ENCODE measurements at regions not wholly inside any gene's neighbourhood (a gene's known extent, or its start where the extent isn't known, plus 50 kb on each side); places are given as distances from the start of the nearest gene placed in this dataset.
"Not testable (repeated sequence)": the region's sequence is repeated elsewhere in the genome, so short reads cannot be mapped to it uniquely, and the experiment has no call there.

- DNase-seq, result no peak
Observed at GRCh38 chr3:144546539-144546938, 574.9 kb downstream of the DIPK2A start.

DNA sequence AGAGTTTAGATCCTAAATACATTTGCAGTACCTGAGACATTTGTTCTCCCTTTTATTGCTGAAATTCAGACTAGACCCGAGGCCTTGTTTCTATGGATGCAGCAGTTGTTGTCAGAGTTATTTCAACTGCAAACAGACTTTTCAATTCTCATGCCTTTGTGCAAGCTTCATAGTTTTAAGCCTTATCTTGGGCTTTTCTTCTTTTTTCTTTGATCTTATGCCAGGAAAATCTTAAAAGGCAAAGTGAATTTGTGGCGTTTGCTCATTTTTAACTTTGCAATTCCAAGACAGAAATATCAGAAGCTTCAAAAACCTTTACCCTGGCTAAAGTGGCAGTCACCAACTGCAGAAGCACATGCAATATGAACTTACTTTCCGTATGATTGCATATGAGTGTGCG lies 576.7 kb downstream of the DIPK2A start:
- DNase-seq, result no peak

DNA sequence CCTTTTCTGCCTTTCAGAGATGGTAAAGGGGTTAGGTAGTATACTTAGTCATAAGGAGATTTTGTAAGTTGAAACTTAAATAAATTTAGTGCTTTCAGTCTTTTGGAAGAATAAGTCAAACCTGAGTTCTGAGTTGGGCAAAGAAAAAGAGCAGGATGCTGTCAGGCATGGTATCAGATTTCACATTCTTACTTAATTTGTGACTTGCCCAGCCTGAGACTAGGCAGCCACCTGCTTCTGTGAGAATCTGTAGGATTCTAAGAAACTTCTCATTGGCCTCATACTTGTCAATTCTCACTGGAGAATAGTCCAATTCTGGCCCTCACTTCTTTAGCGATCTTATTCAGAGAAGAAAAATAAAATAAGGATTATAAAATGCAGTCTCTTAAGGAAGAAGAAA lies 577.5 kb downstream of the DIPK2A start:
- DNase-seq, result no peak

- DNase-seq, result no peak
Observed at GRCh38 chr3:144552346-144553057, 580.9 kb downstream of the DIPK2A start.

DNA sequence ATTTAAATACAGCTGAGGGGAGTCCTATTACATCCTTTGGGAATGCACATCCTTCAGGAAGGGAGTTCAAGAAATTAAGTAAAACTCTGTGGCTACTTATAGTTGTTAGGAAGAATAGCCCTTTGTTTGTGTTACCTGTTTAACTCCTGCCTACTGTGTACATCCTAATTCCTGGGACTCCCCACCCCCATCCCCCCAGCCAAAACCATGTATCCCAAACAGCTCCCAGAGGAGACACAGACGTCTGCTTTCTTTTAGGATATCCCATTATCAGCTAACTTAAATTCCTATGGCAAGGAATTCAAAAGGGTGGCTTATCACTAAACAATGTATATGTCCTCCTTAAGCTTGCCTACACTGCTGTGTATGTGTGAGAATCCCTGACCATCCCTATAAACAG lies 581.7 kb downstream of the DIPK2A start:
- DNase-seq, result no peak

- no peak for DNase-seq
Observed at GRCh38 chr3:144554889-144555288, 583.3 kb downstream of the DIPK2A start.

- DNase-seq, result no peak
Observed at GRCh38 chr3:144556392-144556791, 584.8 kb downstream of the DIPK2A start.

DNA sequence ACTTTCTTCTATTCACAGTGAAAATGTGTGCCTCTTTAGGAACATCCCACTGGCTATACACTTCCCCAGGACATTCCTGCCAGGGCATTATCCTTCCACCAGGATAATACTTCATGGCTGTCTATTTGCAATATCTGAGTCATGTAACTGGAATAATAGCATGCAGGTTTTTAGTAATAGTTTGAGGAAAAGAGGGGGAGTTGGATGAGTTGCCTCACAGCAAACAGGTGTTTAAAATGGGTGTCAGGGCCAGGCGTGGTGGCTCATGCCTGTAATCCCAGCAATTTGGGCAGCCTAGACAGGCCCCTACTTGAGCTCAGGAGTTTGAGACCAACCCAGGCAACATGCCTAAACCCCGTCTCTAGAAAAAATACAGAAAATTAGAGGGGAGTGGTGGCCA lies 585.9 kb downstream of the DIPK2A start:
- DNase-seq, result no peak

DNA sequence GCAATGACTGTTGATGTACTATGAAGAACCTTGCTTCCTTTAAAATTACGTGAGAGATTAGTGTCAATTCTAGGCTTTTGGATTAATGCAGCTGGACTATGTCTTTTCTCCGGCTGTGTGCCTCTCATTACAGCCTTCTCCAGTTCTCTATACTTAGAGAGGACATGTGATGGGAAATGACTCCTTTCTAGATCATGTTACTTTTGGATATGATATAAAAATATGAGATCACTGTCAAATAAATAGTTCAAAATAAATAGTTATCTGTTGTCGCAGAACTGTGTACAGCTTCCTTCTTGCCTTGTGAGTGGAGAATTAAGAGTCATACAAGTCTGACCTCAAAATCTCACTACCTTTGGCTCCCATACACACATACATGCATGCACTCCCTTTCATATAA lies 592.4 kb downstream of the DIPK2A start:
- DNase-seq, result no peak

DNA sequence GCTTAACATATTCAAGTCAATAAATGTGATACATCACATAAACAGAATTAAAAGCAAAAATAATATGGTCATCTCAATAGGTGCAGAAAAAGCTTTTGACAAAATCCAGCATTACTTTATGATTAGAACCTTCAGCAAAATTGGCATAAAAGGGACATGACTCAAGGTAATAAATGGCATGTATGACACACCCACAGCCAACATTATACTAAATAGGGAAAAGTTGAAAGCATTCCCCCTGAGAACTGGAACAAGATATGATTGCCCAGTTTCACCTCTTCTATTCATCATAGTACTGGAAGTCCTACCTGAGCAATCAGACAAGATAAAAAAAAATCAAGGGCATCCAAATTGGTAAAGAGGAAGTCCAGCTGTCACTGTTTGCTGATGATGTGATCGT lies 594.7 kb downstream of the DIPK2A start:
- no peak for DNase-seq

DNA sequence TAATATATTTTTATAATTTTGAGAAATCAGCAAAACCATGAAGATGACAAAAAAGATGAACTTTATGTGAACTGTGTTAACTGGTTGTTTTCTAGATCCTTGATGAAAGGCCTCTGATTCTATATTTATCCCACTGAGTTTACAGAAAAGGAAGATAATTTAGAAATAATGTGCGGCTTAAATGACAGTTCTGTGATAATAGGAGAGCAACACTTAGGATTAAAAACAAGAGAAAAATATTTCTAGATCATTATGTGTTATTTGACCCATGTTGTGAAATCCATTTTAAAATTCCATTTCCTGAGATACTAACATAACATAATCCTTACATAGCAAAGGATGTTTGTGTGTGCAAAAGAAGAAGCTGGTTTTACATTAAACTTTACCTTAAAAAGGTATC lies 598.0 kb downstream of the DIPK2A start:
- DNase-seq, result no peak

DNA sequence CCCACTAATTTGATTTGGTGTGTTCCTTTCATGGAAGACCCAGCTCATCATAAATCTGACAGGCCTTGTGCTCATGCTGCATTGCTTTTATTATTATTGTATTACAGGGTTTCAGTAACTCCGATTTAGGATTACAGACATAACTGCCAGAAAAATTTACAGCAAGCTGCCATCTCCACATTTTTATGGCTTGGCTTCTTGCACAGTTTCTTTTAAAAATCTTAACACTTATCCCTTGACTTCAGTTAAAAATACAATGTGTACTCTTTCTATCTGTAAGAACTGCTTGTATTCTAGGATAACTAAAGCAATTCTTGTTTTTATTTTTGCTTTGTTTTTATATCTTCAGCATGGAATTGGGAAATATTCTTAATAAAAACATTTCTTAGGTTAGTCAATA lies 612.2 kb downstream of the DIPK2A start:
- DNase-seq, result no peak

DNA sequence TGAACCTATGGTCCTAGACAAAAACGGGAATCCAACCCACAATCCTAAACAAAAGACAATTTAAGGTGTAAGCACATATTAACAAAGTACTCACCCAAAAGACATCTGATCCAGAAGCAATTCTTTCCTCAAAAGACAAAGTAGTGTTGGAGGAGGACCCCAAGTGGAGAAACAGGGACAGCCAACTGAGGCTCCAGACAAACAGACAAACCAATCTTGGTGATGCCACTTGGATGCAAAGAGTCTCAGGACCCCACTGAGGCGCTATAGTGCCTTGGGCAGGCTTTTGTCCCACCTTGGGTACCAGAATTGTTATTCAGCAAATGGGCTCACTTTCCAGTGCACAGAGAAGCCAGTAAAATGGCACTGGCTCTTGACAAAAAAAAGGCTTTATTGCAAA lies 613.8 kb downstream of the DIPK2A start:
- no peak for DNase-seq

- DNase-seq, result no peak
Observed at GRCh38 chr3:144585953-144586352, 614.3 kb downstream of the DIPK2A start.

DNA sequence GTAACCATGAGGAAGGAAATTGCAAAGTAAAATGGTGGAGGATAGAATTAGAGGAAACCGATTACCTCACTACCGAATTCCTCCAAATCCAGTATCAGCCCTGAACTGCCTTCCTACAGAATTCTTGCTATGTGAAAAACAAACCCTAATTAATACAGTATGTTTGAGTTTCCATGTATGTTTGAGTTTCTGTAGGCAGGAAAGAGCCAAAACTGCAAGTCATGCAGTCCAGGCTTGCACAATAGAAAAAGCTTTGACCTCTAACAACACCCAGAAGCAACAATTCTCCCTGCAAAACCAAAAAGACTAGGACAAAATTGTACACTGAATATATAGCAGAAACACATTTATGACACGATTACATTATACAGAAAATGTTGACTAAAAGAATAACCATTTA lies 614.8 kb downstream of the DIPK2A start:
- DNase-seq, result no peak

DNA sequence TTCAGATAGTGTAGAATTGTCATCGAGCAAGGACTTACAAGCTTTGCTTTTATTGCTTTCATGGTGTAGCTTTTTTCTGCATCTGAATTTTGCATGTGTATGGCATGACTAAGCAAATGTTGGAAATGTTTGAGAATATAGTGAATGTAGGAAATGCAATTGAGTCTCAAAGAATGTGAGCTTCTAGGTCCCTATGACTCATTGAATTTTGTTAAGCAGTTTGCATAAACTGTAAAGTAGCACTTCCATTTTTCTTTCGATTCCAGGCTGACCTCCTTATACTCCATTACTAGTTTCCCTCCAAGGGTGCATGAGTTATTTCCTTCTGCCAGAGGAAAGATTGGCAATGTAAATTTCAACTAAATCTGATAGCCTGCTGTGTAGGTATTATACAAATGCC lies 619.2 kb downstream of the DIPK2A start:
- no peak for DNase-seq

DNA sequence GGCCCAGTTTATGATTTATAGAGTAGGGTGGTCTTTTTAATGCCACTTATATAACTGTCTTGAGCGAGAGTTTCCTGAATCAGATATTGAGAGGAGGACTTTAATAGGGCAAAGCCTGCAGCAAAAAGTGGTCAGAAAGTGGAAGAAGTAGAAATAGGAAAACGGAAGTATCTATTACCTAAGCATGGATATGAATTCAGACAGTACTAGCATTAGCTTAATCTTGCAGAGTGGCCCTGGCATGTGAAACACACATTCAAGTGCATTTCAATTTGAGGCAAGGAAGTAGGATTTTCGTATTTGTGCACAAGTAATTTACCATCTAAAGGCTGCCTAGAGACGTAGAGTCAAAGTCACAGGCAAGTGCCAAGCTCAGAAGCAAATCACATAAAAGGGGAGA lies 622.3 kb downstream of the DIPK2A start:
- DNase-seq, result no peak

GRCh38 chr3:144620236-144620635 lies 648.6 kb downstream of the DIPK2A start:
- not testable (repeated sequence) for DNase-seq

DNA sequence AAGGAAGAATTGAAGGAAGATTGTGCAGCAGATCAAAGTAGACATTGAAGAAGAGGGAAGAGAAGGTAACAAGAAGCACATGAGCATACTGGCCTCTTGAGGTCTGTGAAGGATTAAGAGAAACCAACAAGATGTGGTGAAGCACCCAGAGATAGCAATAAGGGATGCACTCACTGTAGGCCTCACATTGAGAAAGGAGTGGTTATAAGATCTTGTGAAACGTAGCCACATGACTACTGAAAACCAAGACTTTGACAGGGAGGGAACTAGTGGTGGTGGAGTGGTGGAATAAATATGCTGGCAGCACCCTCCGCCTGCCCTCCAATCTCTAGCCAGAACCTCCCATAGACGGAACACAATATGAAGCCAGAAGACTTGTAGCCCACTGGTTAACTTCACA lies 651.2 kb downstream of the DIPK2A start:
- DNase-seq, result no peak

- no peak for DNase-seq
Observed at GRCh38 chr3:144624656-144625055, 653.0 kb downstream of the DIPK2A start.

- DNase-seq, result no peak
Observed at GRCh38 chr3:144626835-144627234, 655.2 kb downstream of the DIPK2A start.

GRCh38 chr3:144629381-144629780 lies 657.8 kb downstream of the DIPK2A start:
- no peak for DNase-seq

DNA sequence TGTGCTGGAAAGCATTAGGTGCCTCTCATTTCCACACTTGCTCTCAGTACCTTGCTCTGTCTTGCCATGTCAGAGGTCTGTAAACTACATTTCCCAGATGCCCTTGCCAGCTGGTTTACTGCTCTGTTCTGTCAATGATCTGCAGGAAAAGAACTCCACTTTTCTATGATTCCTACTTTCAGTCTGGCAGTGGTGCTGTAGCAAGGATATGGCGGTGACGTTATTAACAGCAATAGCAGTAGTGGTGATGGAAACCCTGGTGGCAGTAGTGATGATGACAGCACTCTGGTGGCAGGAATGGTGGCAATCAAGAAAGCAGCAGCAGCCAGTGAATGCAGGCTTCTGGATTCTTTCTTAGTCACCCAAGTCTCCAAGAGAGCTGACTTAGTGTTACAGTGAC lies 665.2 kb downstream of the DIPK2A start:
- no peak for DNase-seq

GRCh38 chr3:144638009-144638408 lies 666.4 kb downstream of the DIPK2A start:
- DNase-seq, result no peak

- DNase-seq, result no peak
Observed at GRCh38 chr3:144643771-144644198, 672.2 kb downstream of the DIPK2A start.
